ENCODE measurements at regions not wholly inside any gene's neighbourhood (a gene's known extent, or its start where the extent isn't known, plus 50 kb on each side); places are given as distances from the start of the nearest gene placed in this dataset.

DNA sequence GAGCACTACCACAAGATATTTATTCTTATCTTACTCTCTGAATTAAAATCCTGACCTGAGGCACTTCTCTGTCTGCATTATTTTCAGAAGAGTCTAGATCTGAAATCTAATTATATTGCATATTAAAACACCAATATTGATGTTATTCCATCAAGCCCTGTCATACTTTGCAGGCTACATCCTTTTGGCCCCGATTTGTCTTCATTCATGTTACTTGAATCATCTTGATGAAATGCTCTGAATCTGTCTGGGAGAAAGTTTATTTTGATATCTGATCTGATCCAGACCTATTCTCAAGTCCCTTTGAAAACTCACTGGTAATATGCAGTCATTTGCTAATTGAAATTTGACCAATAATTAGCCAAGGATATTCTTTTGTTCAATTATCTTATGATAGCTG lies 79.9 kb downstream of the BBS10 start:
- no peak overlapping the region for H3K4me3 ChIP-seq (ENCODE audit: insufficient read depth in 1 of 2, low read depth in 1 of 2, low read length in 2 of 2)
- no peak overlapping the region for H4K91ac ChIP-seq (ENCODE audit: low read length)
- H3K18ac ChIP-seq (ENCODE audit: low read depth in 1 of 2, low read length in 2 of 2) = no peak overlapping the region
- DNase-seq = no peak
- no peaks in the 10 kb centered on the region for H3K27me3 ChIP-seq (ENCODE audit: control insufficient read depth in 1 of 2, insufficient read depth in 1 of 2, low read length in 2 of 2)
- no peak overlapping the region for H2AK5ac ChIP-seq (ENCODE audit: low read length, severe bottlenecking)
- H2AFZ ChIP-seq (ENCODE audit: low read depth, low read length) = no peak overlapping the region
- peak overlapping the region; percentile 6 for H3K27ac ChIP-seq (ENCODE audit: low read length, poor library complexity, severe bottlenecking)
- H3K4me1 ChIP-seq (ENCODE audit: control insufficient read depth, insufficient read depth, low read depth, low read length) = peaks cover 6% of the 10 kb centered on the region
- H4K8ac ChIP-seq (ENCODE audit: low read length) = no peak overlapping the region
- H3K4ac ChIP-seq (ENCODE audit: low read depth in 1 of 2, low read length in 2 of 2) = no peak overlapping the region
- no peaks in the 10 kb centered on the region for H3K9me3 ChIP-seq (ENCODE audit: control insufficient read depth, low read length)
- H3K4me2 ChIP-seq (ENCODE audit: low read length, poor library complexity, severe bottlenecking) = no peak overlapping the region
- no peak overlapping the region for H3K9ac ChIP-seq (ENCODE audit: low read length)
- H3K23ac ChIP-seq (ENCODE audit: low read length in 2 of 2) = no peak overlapping the region
- no peak overlapping the region for H2BK12ac ChIP-seq (ENCODE audit: low read length in 2 of 2)
- H3K14ac ChIP-seq (ENCODE audit: low read length in 2 of 2) = no peak overlapping the region
- no peak overlapping the region for H2BK15ac ChIP-seq (ENCODE audit: low read depth, poor library complexity, severe bottlenecking)
- peaks cover 3% of the 10 kb centered on the region for H3K79me1 ChIP-seq (replicated peaks; ENCODE audit: low read length, poor library complexity, severe bottlenecking)
- no peak overlapping the region for H2BK120ac ChIP-seq (ENCODE audit: low read depth, low read length)
- no peak overlapping the region for H2BK5ac ChIP-seq (ENCODE audit: low read depth, low read length, poor library complexity, severe bottlenecking)
- 71% methylated on average over 1 of the region's 1 CpG for WGBS
- no peaks in the 10 kb centered on the region for H3K36me3 ChIP-seq (ENCODE audit: control insufficient read depth in 1 of 2, insufficient read depth in 2 of 2, low read depth in 1 of 2, low read length in 2 of 2)

- Histone ChIP-seq H3K4me3 (ENCODE audit: insufficient read depth in 1 of 2, low read depth in 1 of 2, low read length in 2 of 2) (no peak overlapping the region), H3K23ac (ENCODE audit: low read length in 2 of 2) (no peak overlapping the region), H3K4ac (ENCODE audit: low read depth in 1 of 2, low read length in 2 of 2) (no peak overlapping the region), H3K27me3 (ENCODE audit: control insufficient read depth in 1 of 2, insufficient read depth in 1 of 2, low read length in 2 of 2) (no peaks in the 10 kb centered on the region), H3K9me3 (ENCODE audit: control insufficient read depth, low read length) (no peaks in the 10 kb centered on the region), H2BK15ac (ENCODE audit: low read depth, poor library complexity, severe bottlenecking) (no peak overlapping the region), H4K91ac (ENCODE audit: low read length) (no peak overlapping the region), H3K79me1 (replicated peaks; ENCODE audit: low read length, poor library complexity, severe bottlenecking) (no peaks in the 10 kb centered on the region), H2AFZ (ENCODE audit: low read depth, low read length) (no peak overlapping the region), H2BK120ac (ENCODE audit: low read depth, low read length) (no peak overlapping the region), H3K27ac (ENCODE audit: low read length, poor library complexity, severe bottlenecking) (peak overlapping the region; percentile 48), H3K14ac (ENCODE audit: low read length in 2 of 2) (no peak overlapping the region), H3K4me2 (ENCODE audit: low read length, poor library complexity, severe bottlenecking) (no peak overlapping the region), H3K18ac (ENCODE audit: low read depth in 1 of 2, low read length in 2 of 2) (no peak overlapping the region), H3K36me3 (ENCODE audit: control insufficient read depth in 1 of 2, insufficient read depth in 2 of 2, low read depth in 1 of 2, low read length in 2 of 2) (no peaks in the 10 kb centered on the region), H2BK5ac (ENCODE audit: low read depth, low read length, poor library complexity, severe bottlenecking) (no peak overlapping the region), H2BK12ac (ENCODE audit: low read length in 2 of 2) (no peak overlapping the region), H3K9ac (ENCODE audit: low read length) (peak overlapping the region; percentile 20), H2AK5ac (ENCODE audit: low read length, severe bottlenecking) (no peak overlapping the region), H4K8ac (ENCODE audit: low read length) (no peak overlapping the region), H3K4me1 (ENCODE audit: control insufficient read depth, insufficient read depth, low read depth, low read length) (peaks cover 6% of the 10 kb centered on the region)
- DNase-seq = peak; percentile 80
- 0% methylated on average over 2 of the region's 2 CpGs for WGBS
Observed at GRCh38 chr12:76266797-76267196, 81.4 kb downstream of the BBS10 start.

GRCh38 chr12:76265424-76266180 lies 82.6 kb downstream of the BBS10 start:
- Histone ChIP-seq H2AFZ (ENCODE audit: low read depth, low read length) (no peak overlapping the region), H2BK12ac (ENCODE audit: low read length in 2 of 2) (peak overlapping the region in 1 of 2 experiments; percentile 10), H3K23ac (ENCODE audit: low read length in 2 of 2) (no peak overlapping the region), H4K8ac (ENCODE audit: low read length) (no peak overlapping the region), H3K4me1 (ENCODE audit: control insufficient read depth, insufficient read depth, low read depth, low read length) (peaks cover 4% of the 10 kb centered on the region), H2AK5ac (ENCODE audit: low read length, severe bottlenecking) (no peak overlapping the region), H3K9ac (ENCODE audit: low read length) (no peak overlapping the region), H3K4ac (ENCODE audit: low read depth in 1 of 2, low read length in 2 of 2) (no peak overlapping the region), H3K9me3 (ENCODE audit: control insufficient read depth, low read length) (no peaks in the 10 kb centered on the region), H2BK5ac (ENCODE audit: low read depth, low read length, poor library complexity, severe bottlenecking) (no peak overlapping the region), H3K14ac (ENCODE audit: low read length in 2 of 2) (no peak overlapping the region), H2BK15ac (ENCODE audit: low read depth, poor library complexity, severe bottlenecking) (no peak overlapping the region), H3K27ac (ENCODE audit: low read length, poor library complexity, severe bottlenecking) (peak overlapping the region; percentile 14), H4K91ac (ENCODE audit: low read length) (no peak overlapping the region), H3K27me3 (ENCODE audit: control insufficient read depth in 1 of 2, insufficient read depth in 1 of 2, low read length in 2 of 2) (no peaks in the 10 kb centered on the region), H2BK120ac (ENCODE audit: low read depth, low read length) (no peak overlapping the region), H3K4me3 (ENCODE audit: insufficient read depth in 1 of 2, low read depth in 1 of 2, low read length in 2 of 2) (no peak overlapping the region), H3K18ac (ENCODE audit: low read depth in 1 of 2, low read length in 2 of 2) (no peak overlapping the region), H3K36me3 (ENCODE audit: control insufficient read depth in 1 of 2, insufficient read depth in 2 of 2, low read depth in 1 of 2, low read length in 2 of 2) (no peaks in the 10 kb centered on the region), H3K4me2 (ENCODE audit: low read length, poor library complexity, severe bottlenecking) (no peak overlapping the region), H3K79me1 (replicated peaks; ENCODE audit: low read length, poor library complexity, severe bottlenecking) (no peaks in the 10 kb centered on the region)
- 42% methylated on average over 3 of the region's 3 CpGs for WGBS
- DNase-seq = no peak

DNA sequence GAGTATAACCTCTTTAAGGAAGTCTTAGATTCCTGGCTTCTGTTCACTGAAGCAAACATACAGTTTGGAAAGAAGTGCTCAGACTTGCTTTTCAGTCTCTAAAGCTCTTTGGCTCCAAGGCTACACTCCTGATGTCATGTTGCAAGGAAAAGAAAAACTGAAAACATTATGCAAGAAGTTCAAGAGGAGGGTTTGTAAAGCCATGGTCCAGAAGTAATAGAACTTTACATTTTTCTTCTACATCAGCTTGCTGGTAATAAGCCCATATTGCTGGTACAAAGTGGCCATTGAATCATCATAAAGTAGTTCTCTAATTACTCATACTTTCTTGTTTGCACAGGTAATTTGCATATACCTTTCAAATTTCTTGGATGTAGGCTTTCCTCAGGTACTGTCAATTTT lies 83.6 kb downstream of the BBS10 start:
- Histone ChIP-seq H3K9me3 (ENCODE audit: control insufficient read depth, low read length) (no peaks in the 10 kb centered on the region), H3K9ac (ENCODE audit: low read length) (no peak overlapping the region), H3K4ac (ENCODE audit: low read depth in 1 of 2, low read length in 2 of 2) (no peak overlapping the region), H3K14ac (ENCODE audit: low read length in 2 of 2) (no peak overlapping the region), H3K18ac (ENCODE audit: low read depth in 1 of 2, low read length in 2 of 2) (no peak overlapping the region), H3K23ac (ENCODE audit: low read length in 2 of 2) (no peak overlapping the region), H2BK5ac (ENCODE audit: low read depth, low read length, poor library complexity, severe bottlenecking) (no peak overlapping the region), H3K36me3 (ENCODE audit: control insufficient read depth in 1 of 2, insufficient read depth in 2 of 2, low read depth in 1 of 2, low read length in 2 of 2) (no peaks in the 10 kb centered on the region), H2AFZ (ENCODE audit: low read depth, low read length) (no peak overlapping the region), H3K27ac (ENCODE audit: low read length, poor library complexity, severe bottlenecking) (no peak overlapping the region), H3K27me3 (ENCODE audit: control insufficient read depth in 1 of 2, insufficient read depth in 1 of 2, low read length in 2 of 2) (no peaks in the 10 kb centered on the region), H3K4me3 (ENCODE audit: insufficient read depth in 1 of 2, low read depth in 1 of 2, low read length in 2 of 2) (no peak overlapping the region), H4K8ac (ENCODE audit: low read length) (no peak overlapping the region), H3K4me1 (ENCODE audit: control insufficient read depth, insufficient read depth, low read depth, low read length) (peaks cover 4% of the 10 kb centered on the region), H3K79me1 (replicated peaks; ENCODE audit: low read length, poor library complexity, severe bottlenecking) (peaks cover 3% of the 10 kb centered on the region), H3K4me2 (ENCODE audit: low read length, poor library complexity, severe bottlenecking) (no peak overlapping the region), H2BK120ac (ENCODE audit: low read depth, low read length) (no peak overlapping the region), H2AK5ac (ENCODE audit: low read length, severe bottlenecking) (no peak overlapping the region), H4K91ac (ENCODE audit: low read length) (no peak overlapping the region), H2BK12ac (ENCODE audit: low read length in 2 of 2) (no peak overlapping the region), H2BK15ac (ENCODE audit: low read depth, poor library complexity, severe bottlenecking) (no peak overlapping the region)
- peak; percentile 59 for DNase-seq

All from mesenchymal stem cell (in vitro differentiated cells and primary cell).